ENCODE measurements at regions not wholly inside any gene's neighbourhood (a gene's known extent, or its start where the extent isn't known, plus 50 kb on each side); places are given as distances from the start of the nearest gene placed in this dataset.
A peak's percentile ranks its signal among the peaks of the same experiment; 100 is the strongest.

GRCh38 chr9:73773896-73774295, 622.2 kb downstream of the ANXA1 start:
- no peaks in the 10 kb centered on the region for H3K9me3 ChIP-seq (ENCODE audit: insufficient read depth, low read length, severe bottlenecking)
- H3K27ac ChIP-seq (ENCODE audit: low read length): no peak overlapping the region
- H3K4me3 ChIP-seq (ENCODE audit: low read depth in 1 of 2, low read length in 2 of 2): no peak overlapping the region
- TF ChIP-seq, protein P1, sequence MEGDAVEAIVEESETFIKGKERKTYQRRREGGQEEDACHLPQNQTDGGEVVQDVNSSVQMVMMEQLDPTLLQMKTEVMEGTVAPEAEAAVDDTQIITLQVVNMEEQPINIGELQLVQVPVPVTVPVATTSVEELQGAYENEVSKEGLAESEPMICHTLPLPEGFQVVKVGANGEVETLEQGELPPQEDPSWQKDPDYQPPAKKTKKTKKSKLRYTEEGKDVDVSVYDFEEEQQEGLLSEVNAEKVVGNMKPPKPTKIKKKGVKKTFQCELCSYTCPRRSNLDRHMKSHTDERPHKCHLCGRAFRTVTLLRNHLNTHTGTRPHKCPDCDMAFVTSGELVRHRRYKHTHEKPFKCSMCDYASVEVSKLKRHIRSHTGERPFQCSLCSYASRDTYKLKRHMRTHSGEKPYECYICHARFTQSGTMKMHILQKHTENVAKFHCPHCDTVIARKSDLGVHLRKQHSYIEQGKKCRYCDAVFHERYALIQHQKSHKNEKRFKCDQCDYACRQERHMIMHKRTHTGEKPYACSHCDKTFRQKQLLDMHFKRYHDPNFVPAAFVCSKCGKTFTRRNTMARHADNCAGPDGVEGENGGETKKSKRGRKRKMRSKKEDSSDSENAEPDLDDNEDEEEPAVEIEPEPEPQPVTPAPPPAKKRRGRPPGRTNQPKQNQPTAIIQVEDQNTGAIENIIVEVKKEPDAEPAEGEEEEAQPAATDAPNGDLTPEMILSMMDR (IDR thresholded peaks at IDR 0.05; ENCODE audit: borderline replicate concordance, extremely low read depth, low read length, poor library complexity, severe bottlenecking): no peak
- TF ChIP-seq EZH2 (IDR thresholded peaks at IDR 0.05; ENCODE audit: borderline replicate concordance, low read depth, low read length, severe bottlenecking): no peak
- H3K27me3 ChIP-seq (ENCODE audit: insufficient read depth, low read length, poor library complexity): no peaks in the 10 kb centered on the region
- DNase-seq (no peak), ATAC-seq (ENCODE audit: insufficient read depth, low read depth) (no peak)
- H3K4me2 ChIP-seq (ENCODE audit: insufficient read depth, low read length): no peak overlapping the region
- no peaks in the 10 kb centered on the region for H4K20me1 ChIP-seq (ENCODE audit: insufficient read depth, low read length)
- no peaks in the 10 kb centered on the region for H3K79me2 ChIP-seq (ENCODE audit: insufficient read depth, low read length)
- H3K9ac ChIP-seq (ENCODE audit: low read depth, low read length): no peak overlapping the region
- H3K4me1 ChIP-seq (ENCODE audit: insufficient read depth, low read length): no peaks in the 10 kb centered on the region
- H2AFZ ChIP-seq (ENCODE audit: low read depth, low read length): no peak overlapping the region
- no peaks in the 10 kb centered on the region for H3K36me3 ChIP-seq (ENCODE audit: insufficient read depth, low read length)

GRCh38 chr9:73775757-73776156, 624.1 kb downstream of the ANXA1 start:
- H3K27me3 ChIP-seq (ENCODE audit: insufficient read depth, low read length, poor library complexity): no peaks in the 10 kb centered on the region
- H3K4me1 ChIP-seq (ENCODE audit: insufficient read depth, low read length): no peaks in the 10 kb centered on the region
- ATAC-seq (ENCODE audit: insufficient read depth, low read depth) (no peak), DNase-seq (no peak)
- H3K9ac ChIP-seq (ENCODE audit: low read depth, low read length): no peak overlapping the region
- H3K4me2 ChIP-seq (ENCODE audit: insufficient read depth, low read length): no peak overlapping the region
- no peak overlapping the region for H3K27ac ChIP-seq (ENCODE audit: low read length)
- H3K36me3 ChIP-seq (ENCODE audit: insufficient read depth, low read length): no peaks in the 10 kb centered on the region
- no peak overlapping the region for H3K4me3 ChIP-seq (ENCODE audit: low read depth in 1 of 2, low read length in 2 of 2)
- TF ChIP-seq, protein P1 (IDR thresholded peaks at IDR 0.05; ENCODE audit: borderline replicate concordance, extremely low read depth, low read length, poor library complexity, severe bottlenecking): no peak
- no peak for TF ChIP-seq EZH2 (IDR thresholded peaks at IDR 0.05; ENCODE audit: borderline replicate concordance, low read depth, low read length, severe bottlenecking)
- H3K79me2 ChIP-seq (ENCODE audit: insufficient read depth, low read length): no peaks in the 10 kb centered on the region
- H4K20me1 ChIP-seq (ENCODE audit: insufficient read depth, low read length): no peaks in the 10 kb centered on the region
- no peak overlapping the region for H2AFZ ChIP-seq (ENCODE audit: low read depth, low read length)
- H3K9me3 ChIP-seq (ENCODE audit: insufficient read depth, low read length, severe bottlenecking): no peaks in the 10 kb centered on the region

- no peaks in the 10 kb centered on the region for H3K9me3 ChIP-seq (ENCODE audit: insufficient read depth, low read length, severe bottlenecking)
- H3K79me2 ChIP-seq (ENCODE audit: insufficient read depth, low read length): no peaks in the 10 kb centered on the region
- no peak for TF ChIP-seq EZH2 (IDR thresholded peaks at IDR 0.05; ENCODE audit: borderline replicate concordance, low read depth, low read length, severe bottlenecking)
- TF ChIP-seq, protein P1 (IDR thresholded peaks at IDR 0.05; ENCODE audit: borderline replicate concordance, extremely low read depth, low read length, poor library complexity, severe bottlenecking): no peak
- no peak for DNase-seq
- no peak overlapping the region for H3K9ac ChIP-seq (ENCODE audit: low read depth, low read length)
- no peak overlapping the region for H3K4me2 ChIP-seq (ENCODE audit: insufficient read depth, low read length)
- H3K4me1 ChIP-seq (ENCODE audit: insufficient read depth, low read length): no peaks in the 10 kb centered on the region
- H3K36me3 ChIP-seq (ENCODE audit: insufficient read depth, low read length): no peaks in the 10 kb centered on the region
- H4K20me1 ChIP-seq (ENCODE audit: insufficient read depth, low read length): no peaks in the 10 kb centered on the region
- no peak overlapping the region for H3K27ac ChIP-seq (ENCODE audit: low read length)
- 0 out of 2 replicates have a peak overlapping the region, but pooled peaks have one; percentile 43 for H2AFZ ChIP-seq (ENCODE audit: low read depth, low read length)
- H3K27me3 ChIP-seq (ENCODE audit: insufficient read depth, low read length, poor library complexity): no peaks in the 10 kb centered on the region
- H3K4me3 ChIP-seq (ENCODE audit: low read depth in 1 of 2, low read length in 2 of 2): no peak overlapping the region
- no peak for ATAC-seq (ENCODE audit: insufficient read depth, low read depth)
Observed at GRCh38 chr9:73780916-73781315, 629.3 kb downstream of the ANXA1 start.

DNA sequence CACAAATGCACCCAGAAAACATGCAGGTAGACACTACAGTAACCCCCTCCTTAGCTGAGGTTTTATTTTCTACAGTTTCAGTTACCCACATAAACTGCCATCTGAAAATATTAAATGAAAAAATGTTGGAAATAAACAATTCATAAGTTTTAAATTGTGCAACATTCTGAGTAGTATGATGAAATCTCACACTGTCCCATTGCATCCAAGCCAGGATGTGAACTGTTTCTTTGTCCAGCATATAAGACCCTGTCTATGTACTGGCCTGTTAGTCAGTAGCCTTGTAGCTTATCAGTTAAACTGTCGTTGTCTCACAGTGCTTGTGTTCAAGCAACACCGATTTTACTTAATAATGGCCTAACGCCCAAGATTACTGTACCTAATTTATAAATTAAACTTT, 630.5 kb downstream of the ANXA1 start:
- no peak overlapping the region for H3K27ac ChIP-seq (ENCODE audit: low read length)
- no peaks in the 10 kb centered on the region for H3K9me3 ChIP-seq (ENCODE audit: insufficient read depth, low read length, severe bottlenecking)
- H3K4me1 ChIP-seq (ENCODE audit: insufficient read depth, low read length): no peaks in the 10 kb centered on the region
- TF ChIP-seq, protein P1 (IDR thresholded peaks at IDR 0.05; ENCODE audit: borderline replicate concordance, extremely low read depth, low read length, poor library complexity, severe bottlenecking): no peak
- no peak for TF ChIP-seq EZH2 (IDR thresholded peaks at IDR 0.05; ENCODE audit: borderline replicate concordance, low read depth, low read length, severe bottlenecking)
- ATAC-seq (ENCODE audit: insufficient read depth, low read depth): no peak
- no peak overlapping the region for H3K9ac ChIP-seq (ENCODE audit: low read depth, low read length)
- DNase-seq: no peak
- no peak overlapping the region for H2AFZ ChIP-seq (ENCODE audit: low read depth, low read length)
- no peaks in the 10 kb centered on the region for H4K20me1 ChIP-seq (ENCODE audit: insufficient read depth, low read length)
- H3K79me2 ChIP-seq (ENCODE audit: insufficient read depth, low read length): no peaks in the 10 kb centered on the region
- no peak overlapping the region for H3K4me3 ChIP-seq (ENCODE audit: low read depth in 1 of 2, low read length in 2 of 2)
- H3K36me3 ChIP-seq (ENCODE audit: insufficient read depth, low read length): no peaks in the 10 kb centered on the region
- H3K27me3 ChIP-seq (ENCODE audit: insufficient read depth, low read length, poor library complexity): no peaks in the 10 kb centered on the region
- H3K4me2 ChIP-seq (ENCODE audit: insufficient read depth, low read length): no peak overlapping the region
